ENCODE measurements at regions not wholly inside any gene's neighbourhood (a gene's known extent, or its start where the extent isn't known, plus 50 kb on each side); places are given as distances from the start of the nearest gene placed in this dataset.

DNA sequence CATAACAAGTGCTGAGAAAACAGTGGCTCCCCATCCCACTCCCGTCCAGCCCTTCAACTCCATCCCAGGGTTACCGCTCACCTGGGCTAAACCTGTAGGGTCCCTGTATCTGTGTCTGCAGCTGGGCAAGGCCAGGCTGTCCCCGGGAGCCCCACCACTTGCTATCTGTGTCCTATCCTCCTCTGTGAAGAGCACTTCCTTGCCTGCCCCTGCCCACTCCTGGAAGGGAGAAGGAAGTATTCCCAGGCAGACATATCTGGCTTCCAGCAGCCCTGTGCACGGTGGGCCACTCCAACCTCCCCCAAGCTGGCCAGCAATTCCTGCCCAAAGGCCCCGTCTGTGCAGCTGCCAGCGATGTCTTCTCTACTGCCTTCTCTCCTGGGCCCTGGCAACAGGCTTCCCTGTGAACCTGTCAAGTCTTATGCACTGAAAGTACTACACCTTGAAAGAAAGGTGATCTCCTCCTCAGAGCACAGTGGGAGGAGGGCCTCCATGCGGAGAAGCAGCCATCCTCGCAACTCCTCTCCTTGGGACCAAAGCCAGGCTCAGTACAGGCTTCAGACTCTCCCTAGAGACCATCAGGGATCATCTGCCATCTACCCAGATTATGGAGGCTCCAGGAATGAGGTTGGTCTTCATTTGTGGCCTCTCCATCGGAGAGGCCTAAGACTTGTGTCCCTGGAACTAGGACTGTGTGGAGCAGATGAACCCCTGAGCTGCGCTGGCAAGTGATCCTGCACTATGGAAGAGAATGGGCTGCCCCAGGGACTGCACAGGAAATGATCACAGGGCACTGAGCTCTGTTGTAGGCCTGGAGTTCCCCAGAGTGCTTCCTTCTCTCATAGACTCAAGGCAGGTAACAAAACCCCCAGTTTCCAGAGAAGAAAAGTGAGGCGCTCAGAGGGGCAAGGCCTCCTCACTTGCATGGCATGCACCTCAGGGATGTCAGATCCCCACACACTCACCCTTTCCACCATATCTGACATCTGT lies 663.6 kb downstream of the BCL11B start:
- no peaks in the 10 kb centered on the region for H3K27me3 ChIP-seq
- no peak overlapping the region for H3K27ac ChIP-seq
- H3K36me3 ChIP-seq: no peaks in the 10 kb centered on the region
- H3K4me3 ChIP-seq: no peak overlapping the region
- H3K4me1 ChIP-seq: no peaks in the 10 kb centered on the region
- DNase-seq (ENCODE audit: low spot score in 2 of 2): no peak
- TF ChIP-seq POLR2AphosphoS5 (IDR thresholded peaks at IDR 0.05) (no peak), EP300 (IDR thresholded peaks at IDR 0.05) (no peak), CTCF (IDR thresholded peaks at IDR 0.05) (no peak), POLR2A (IDR thresholded peaks at IDR 0.05) (no peak)
- 88% methylated on average over 7 of the region's 11 CpGs for WGBS
- no peaks in the 10 kb centered on the region for H3K9me3 ChIP-seq

- WGBS: 76% methylated on average over 6 of the region's 6 CpGs
- DNase-seq (ENCODE audit: low spot score in 2 of 2): no peak
- H3K27ac ChIP-seq: no peak overlapping the region
- TF ChIP-seq POLR2AphosphoS5 (IDR thresholded peaks at IDR 0.05) (no peak), POLR2A (IDR thresholded peaks at IDR 0.05) (no peak), EP300 (IDR thresholded peaks at IDR 0.05) (no peak), CTCF (IDR thresholded peaks at IDR 0.05) (no peak)
- no peaks in the 10 kb centered on the region for H3K36me3 ChIP-seq
- no peak overlapping the region for H3K4me3 ChIP-seq
- no peaks in the 10 kb centered on the region for H3K27me3 ChIP-seq
- no peaks in the 10 kb centered on the region for H3K9me3 ChIP-seq
- no peaks in the 10 kb centered on the region for H3K4me1 ChIP-seq
These were observed 659.4 kb downstream of the BCL11B start for GRCh38 chr14:98612434-98613200.

- H3K27me3 ChIP-seq: no peaks in the 10 kb centered on the region
- H3K4me3 ChIP-seq: no peak overlapping the region
These were observed 657.3 kb downstream of the BCL11B start for GRCh38 chr14:98614741-98615140.

GRCh38 chr14:98622208-98623051 lies 649.6 kb downstream of the BCL11B start:
- Histone ChIP-seq H3K27me3 (no peaks in the 10 kb centered on the region), H3K36me3 (no peaks in the 10 kb centered on the region), H3K4me1 (no peaks in the 10 kb centered on the region), H3K27ac (no peak overlapping the region), H3K9me3 (no peaks in the 10 kb centered on the region), H3K4me3 (no peak overlapping the region)
- DNase-seq (ENCODE audit: low spot score in 2 of 2): no peak
- 76% methylated on average over 4 of the region's 4 CpGs for WGBS
- TF ChIP-seq POLR2AphosphoS5 (IDR thresholded peaks at IDR 0.05): no peak
- TF ChIP-seq POLR2A (IDR thresholded peaks at IDR 0.05): no peak
- TF ChIP-seq EP300 (IDR thresholded peaks at IDR 0.05): no peak
- TF ChIP-seq CTCF (IDR thresholded peaks at IDR 0.05): no peak

More at GRCh38 chr14:98614741-98615140, 657.3 kb downstream of the BCL11B start:
- H3K27ac ChIP-seq: no peak overlapping the region
- DNase-seq (ENCODE audit: low spot score in 2 of 2): no peak
- no peaks in the 10 kb centered on the region for H3K9me3 ChIP-seq
- no peaks in the 10 kb centered on the region for H3K4me1 ChIP-seq
- TF ChIP-seq POLR2A (IDR thresholded peaks at IDR 0.05): no peak
- no peak for TF ChIP-seq CTCF (IDR thresholded peaks at IDR 0.05)
- TF ChIP-seq EP300 (IDR thresholded peaks at IDR 0.05): no peak
- no peak for TF ChIP-seq POLR2AphosphoS5 (IDR thresholded peaks at IDR 0.05)
- 93% methylated on average over 3 of the region's 3 CpGs for WGBS
- H3K36me3 ChIP-seq: no peaks in the 10 kb centered on the region

Data from suprapubic skin (tissue), 4 donors.